LoVo (cell line): ENCODE measurements at regions not wholly inside any gene's neighbourhood (a gene's known extent, or its start where the extent isn't known, plus 50 kb on each side); places are given as distances from the start of the nearest gene placed in this dataset.
"Not testable (repeated sequence)": the region's sequence is repeated elsewhere in the genome, so short reads cannot be mapped to it uniquely, and the experiment has no call there.

Experiments
- DNase-seq: peaks from one replicate; pipeline ENCODE4 v3.0.0-alpha.2; 2016; ENCODE audit warnings: low spot score

GRCh38 chr4:20122198-20122988 lies 129.3 kb upstream of the SLIT2 start:
- no peak for DNase-seq

GRCh38 chr4:20119141-20119540 lies 132.6 kb upstream of the SLIT2 start:
- DNase-seq, result no peak

DNA sequence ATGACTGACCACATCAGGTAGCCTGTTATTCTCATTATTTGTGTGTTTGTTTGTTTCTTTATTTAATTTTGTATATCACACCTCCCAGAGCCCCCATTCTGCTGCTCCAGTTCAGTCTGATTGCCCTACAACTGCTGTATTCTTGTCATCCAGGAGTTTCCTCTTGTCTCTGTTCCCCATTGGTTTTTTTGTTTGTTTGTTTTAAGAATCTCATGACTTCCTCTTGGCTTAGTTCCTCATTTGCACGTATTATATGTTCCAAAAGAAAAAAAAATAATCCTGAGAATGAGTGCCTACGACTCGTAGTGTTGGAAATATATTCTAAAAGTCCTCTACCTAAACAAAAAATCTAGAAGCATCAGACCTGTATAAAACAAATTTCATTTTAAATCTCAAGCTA lies 142.3 kb upstream of the SLIT2 start:
- DNase-seq, result no peak

GRCh38 chr4:20106921-20107320 lies 144.8 kb upstream of the SLIT2 start:
- DNase-seq, result no peak

GRCh38 chr4:20101831-20102230 lies 149.9 kb upstream of the SLIT2 start:
- no peak for DNase-seq

GRCh38 chr4:20096911-20097310 lies 154.8 kb upstream of the SLIT2 start:
- no peak for DNase-seq

DNA sequence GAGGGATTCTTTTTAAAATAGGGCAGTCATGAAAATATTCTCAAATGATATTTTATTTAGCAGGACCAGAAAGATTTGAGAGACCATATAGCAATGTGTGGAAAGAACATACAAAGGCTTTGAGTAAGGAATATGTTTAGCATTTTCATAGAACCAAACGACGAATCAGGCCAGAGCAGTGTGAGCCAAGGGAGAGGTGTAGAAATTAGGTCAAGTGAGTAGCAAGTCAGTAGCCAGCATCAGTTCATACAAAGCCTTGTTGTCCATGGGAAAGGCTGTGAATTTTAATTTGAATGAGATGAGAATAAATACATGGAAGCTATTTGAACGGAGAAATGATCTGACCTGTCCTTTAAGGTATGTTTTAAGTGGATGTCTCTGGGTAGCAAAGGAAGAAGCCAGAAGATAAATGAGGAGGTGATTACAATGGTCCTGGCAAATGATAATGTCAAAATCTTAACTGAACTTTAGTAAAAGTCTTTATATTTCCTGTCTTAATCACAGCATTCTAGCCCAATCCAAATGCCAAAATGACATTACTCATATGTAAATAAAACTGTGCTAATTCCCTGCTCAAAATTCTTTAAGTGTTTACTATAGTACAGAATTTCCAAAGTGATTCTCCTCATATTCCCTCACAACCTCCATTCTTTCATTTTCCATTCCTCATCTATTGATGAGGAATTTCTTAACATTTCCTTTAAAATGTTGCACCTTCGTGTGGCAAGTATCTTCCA lies 155.7 kb upstream of the SLIT2 start:
- no peak for DNase-seq

GRCh38 chr4:20091781-20092180 lies 159.9 kb upstream of the SLIT2 start:
- no peak for DNase-seq

- DNase-seq, result no peak
Observed at GRCh38 chr4:20087522-20087911, 164.2 kb upstream of the SLIT2 start.

DNA sequence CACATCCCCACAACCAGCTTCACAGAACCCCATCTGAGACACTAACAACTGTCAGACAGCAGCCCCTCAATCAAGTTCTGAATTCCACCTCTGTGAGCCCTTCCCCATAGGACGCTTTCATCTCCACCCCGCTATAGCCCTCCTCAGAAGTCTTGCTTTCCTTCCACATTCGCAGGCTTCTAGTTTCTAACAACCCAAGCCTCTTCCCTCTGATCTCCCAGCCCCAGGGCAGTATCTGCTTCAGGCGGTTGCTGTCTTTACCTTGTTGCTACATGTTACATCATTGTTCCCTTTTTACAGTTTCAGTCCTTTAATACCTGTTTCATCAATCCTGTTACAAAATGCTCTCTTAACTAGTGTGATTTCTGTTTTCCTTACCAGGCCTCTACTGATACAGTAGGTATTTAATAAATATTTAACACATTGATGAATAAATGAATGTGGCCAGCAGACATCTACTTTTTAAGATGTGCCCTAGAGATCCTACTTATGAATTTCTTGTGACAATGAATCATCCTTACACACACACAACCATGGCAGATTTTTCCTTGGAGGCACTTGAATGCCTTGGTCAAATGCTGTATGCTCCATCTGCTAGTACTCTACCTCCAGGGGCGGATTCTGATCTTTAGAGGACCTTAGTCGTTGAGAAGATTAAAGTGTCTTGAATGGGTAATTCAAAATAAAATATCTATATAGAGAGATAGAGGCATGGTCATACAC lies 164.7 kb upstream of the SLIT2 start:
- DNase-seq, result peak; percentile 2

- no peak for DNase-seq
Observed at GRCh38 chr4:20086067-20086798, 165.5 kb upstream of the SLIT2 start.

GRCh38 chr4:20085653-20086052 lies 166.1 kb upstream of the SLIT2 start:
- no peak for DNase-seq

DNA sequence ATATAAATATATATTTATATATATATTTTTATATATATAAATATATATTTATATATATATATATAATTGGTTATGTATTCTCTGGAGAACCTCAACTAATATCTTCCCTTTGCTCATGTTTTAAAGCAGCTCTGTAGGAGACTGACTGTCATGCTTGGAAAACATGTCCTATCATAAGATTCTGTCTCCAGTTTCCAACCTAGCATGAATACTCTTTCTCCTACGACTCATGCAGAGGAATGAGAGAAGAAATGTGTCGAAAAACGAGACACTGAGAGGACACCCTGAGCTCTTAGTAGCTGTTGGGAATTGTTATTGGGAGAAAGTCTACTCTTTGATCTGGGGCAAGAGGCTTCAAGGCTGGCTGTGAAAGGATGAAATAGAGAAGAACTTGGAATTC lies 166.5 kb upstream of the SLIT2 start:
- no peak for DNase-seq

DNA sequence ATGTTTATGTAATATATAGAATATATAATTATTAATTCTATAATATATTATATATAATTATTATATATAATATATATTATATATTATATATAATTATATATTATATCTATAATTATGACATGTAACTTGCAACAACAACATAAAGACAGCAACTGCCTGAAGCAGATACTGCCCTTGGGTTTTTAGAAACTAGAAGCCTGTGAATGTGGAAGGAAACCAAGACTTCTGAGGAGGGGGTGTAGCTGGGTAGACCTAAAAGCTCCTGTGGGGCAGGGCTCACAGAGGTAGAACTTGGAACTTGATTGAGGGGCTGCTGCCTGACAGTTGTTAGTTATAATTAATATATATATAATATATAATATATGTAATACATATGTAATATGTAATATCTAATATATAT lies 167.2 kb upstream of the SLIT2 start:
- no peak for DNase-seq

- no peak for DNase-seq
Observed at GRCh38 chr4:20078644-20079043, 173.1 kb upstream of the SLIT2 start.

GRCh38 chr4:20075248-20075871 lies 176.3 kb upstream of the SLIT2 start:
- no peak for DNase-seq

DNA sequence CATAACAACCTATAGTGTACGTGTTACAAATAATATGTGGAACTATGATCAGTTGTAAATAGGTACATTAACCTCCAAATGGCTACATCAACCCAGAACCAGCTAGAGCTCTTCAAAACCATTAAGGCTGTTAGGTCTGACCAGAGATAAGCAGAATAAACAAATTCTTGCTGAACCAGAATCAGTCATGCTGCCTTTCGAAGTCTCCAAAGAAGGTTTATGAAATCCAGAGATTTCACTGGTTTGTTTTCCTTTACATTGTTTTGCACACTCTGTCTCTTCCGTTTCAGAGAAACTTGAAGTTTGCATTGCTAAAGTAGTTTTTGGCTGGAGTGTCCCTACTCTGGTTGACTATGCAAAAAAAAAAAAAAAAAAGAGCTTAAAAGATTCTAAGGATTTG lies 177.3 kb upstream of the SLIT2 start:
- DNase-seq, result no peak

- DNase-seq, result no peak
Observed at GRCh38 chr4:20065952-20066351, 185.8 kb upstream of the SLIT2 start.

- DNase-seq, result not testable (repeated sequence)
Observed at GRCh38 chr4:20062857-20063256, 188.8 kb upstream of the SLIT2 start.

GRCh38 chr4:20062054-20062453 lies 189.7 kb upstream of the SLIT2 start:
- DNase-seq, result no peak

DNA sequence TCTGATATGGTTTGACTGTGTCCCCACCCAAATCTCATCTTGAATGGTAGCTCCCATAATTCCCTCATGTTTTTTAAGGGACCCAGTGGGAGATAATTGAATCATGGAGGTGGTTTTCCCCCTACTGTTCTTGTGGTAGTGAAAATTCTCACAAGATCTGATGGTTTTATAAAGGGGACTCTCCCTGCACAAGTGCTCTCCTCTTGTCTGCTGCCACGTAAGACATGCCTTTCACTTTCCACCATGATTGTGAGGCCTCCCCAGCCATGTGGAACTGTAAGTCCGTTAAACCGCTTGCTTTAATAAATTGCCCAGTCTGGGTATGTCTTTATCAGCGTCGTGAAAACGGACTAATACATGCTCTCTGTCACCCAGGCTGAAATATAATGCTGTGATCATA lies 200.9 kb upstream of the SLIT2 start:
- DNase-seq, result no peak

- DNase-seq, result no peak
Observed at GRCh38 chr4:20049889-20050288, 201.8 kb upstream of the SLIT2 start.
